Adrenal gland (tissue), 5 donors: ENCODE measurements at regions not wholly inside any gene's neighbourhood (a gene's known extent, or its start where the extent isn't known, plus 50 kb on each side); places are given as distances from the start of the nearest gene placed in this dataset.

Experiments
- POLR2A ChIP-seq, 2 donors: fragments of 450-650 bp; IDR thresholded peaks; one replicate each; pipeline ENCODE4 v1.6.1; 2017; ENCODE audit warnings: antibody characterized with exemption in 2 of 2, mild to moderate bottlenecking in 2 of 2, moderate library complexity in 1 of 2
- TF ChIP-seq, protein P1 (sequence below), 6 experiments: fragments of 450-650 bp in 4 of 6; fragments of 200-600 bp in 2 of 6; sonication (generic) in 1 of 6; IDR thresholded peaks; 1 replicate in 5 of 6; 2 replicates in 1 of 6; pipeline versions ENCODE4 v1.5.1 to v1.8.0; 2016 to 2021; ENCODE audit warnings: antibody characterized with exemption in 6 of 6, mild to moderate bottlenecking in 2 of 6, moderate library complexity in 1 of 6
- donor health status: DM: no; HTN: no; CAD: no.

DNA sequence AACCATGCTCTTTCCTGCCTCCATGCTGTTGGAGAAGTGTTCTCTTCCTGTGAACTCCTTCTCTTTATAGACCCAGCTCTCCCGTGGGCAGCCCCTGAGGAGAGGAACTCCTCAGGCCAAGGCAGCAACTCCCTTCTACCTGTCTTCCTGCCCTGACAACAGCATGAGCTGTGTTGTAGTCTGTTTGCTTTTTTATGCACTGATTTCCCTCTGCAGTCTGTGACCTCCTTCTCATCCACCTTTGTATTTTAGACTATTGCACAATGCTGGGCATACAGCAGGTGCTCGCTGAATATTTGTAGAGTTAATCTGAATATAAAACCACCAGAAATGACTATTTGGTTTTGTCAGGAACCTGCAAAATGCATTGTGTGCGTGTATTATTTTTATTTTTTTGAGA, 152.2 kb upstream of the CHD6 start:
- TF ChIP-seq, protein P1, sequence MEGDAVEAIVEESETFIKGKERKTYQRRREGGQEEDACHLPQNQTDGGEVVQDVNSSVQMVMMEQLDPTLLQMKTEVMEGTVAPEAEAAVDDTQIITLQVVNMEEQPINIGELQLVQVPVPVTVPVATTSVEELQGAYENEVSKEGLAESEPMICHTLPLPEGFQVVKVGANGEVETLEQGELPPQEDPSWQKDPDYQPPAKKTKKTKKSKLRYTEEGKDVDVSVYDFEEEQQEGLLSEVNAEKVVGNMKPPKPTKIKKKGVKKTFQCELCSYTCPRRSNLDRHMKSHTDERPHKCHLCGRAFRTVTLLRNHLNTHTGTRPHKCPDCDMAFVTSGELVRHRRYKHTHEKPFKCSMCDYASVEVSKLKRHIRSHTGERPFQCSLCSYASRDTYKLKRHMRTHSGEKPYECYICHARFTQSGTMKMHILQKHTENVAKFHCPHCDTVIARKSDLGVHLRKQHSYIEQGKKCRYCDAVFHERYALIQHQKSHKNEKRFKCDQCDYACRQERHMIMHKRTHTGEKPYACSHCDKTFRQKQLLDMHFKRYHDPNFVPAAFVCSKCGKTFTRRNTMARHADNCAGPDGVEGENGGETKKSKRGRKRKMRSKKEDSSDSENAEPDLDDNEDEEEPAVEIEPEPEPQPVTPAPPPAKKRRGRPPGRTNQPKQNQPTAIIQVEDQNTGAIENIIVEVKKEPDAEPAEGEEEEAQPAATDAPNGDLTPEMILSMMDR (IDR thresholded peaks at IDR 0.05) = no peak
- TF ChIP-seq POLR2A (IDR thresholded peaks at IDR 0.05) = no peak
